Spleen (tissue), 11 donors: ENCODE measurements at regions not wholly inside any gene's neighbourhood (a gene's known extent, or its start where the extent isn't known, plus 50 kb on each side); places are given as distances from the start of the nearest gene placed in this dataset.
A peak's percentile ranks its signal among the peaks of the same experiment; 100 is the strongest.

Source experiments
- DNase-seq: peaks from one replicate; pipeline ENCODE4 v3.0.0-alpha.2; 2020
- H3K27ac ChIP-seq, 8 donors: fragments of 200-600 bp; sonication (generic) in 7 of 8; 1 replicate in 4 of 8; 2 replicates in 4 of 8; pipeline versions ENCODE4 v1.5.0 to v1.8.0; 2016 to 2021; ENCODE audit warnings: inconsistent platforms in 4 of 8, mild to moderate bottlenecking in 4 of 8, moderate library complexity in 1 of 8
- H3K27me3 ChIP-seq, 7 donors: fragments of 200-600 bp; sonication (generic) in 6 of 7; replicated peaks in 1 of 7; 1 replicate in 4 of 7; 2 replicates in 3 of 7; pipeline versions ENCODE4 v1.5.0 to v1.8.0; 2016 to 2021; ENCODE audit warnings: inconsistent platforms in 3 of 7, mild to moderate bottlenecking in 1 of 7
- H3K36me3 ChIP-seq, 6 donors: fragments of 200-600 bp; sonication (generic) in 5 of 6; 1 replicate in 4 of 6; 2 replicates in 2 of 6; pipeline versions ENCODE4 v1.5.0 to v1.8.0; 2016 to 2021; ENCODE audit warnings: inconsistent platforms in 2 of 6
- H3K4me1 ChIP-seq, 6 donors: fragments of 200-600 bp; sonication (generic) in 5 of 6; 1 replicate in 3 of 6; 2 replicates in 3 of 6; pipeline versions ENCODE4 v1.5.0 to v1.8.0; 2016 to 2021; ENCODE audit warnings: inconsistent platforms in 3 of 6
- H3K4me3 ChIP-seq, 8 donors: fragments of 200-600 bp; sonication (generic) in 7 of 8; 1 replicate in 4 of 8; 2 replicates in 4 of 8; pipeline versions ENCODE4 v1.5.0 to v1.8.0; 2016 to 2021; ENCODE audit warnings: inconsistent platforms in 4 of 8, mild to moderate bottlenecking in 4 of 8, moderate library complexity in 2 of 8
- H3K9me3 ChIP-seq, 8 donors: fragments of 200-600 bp; sonication (generic) in 7 of 8; 1 replicate in 4 of 8; 2 replicates in 4 of 8; pipeline versions ENCODE4 v1.5.0 to v1.8.0; 2016 to 2021; ENCODE audit warnings: inconsistent platforms in 4 of 8
- CTCF ChIP-seq, 11 experiments: fragments of 200-600 bp in 7 of 11; fragments of 450-650 bp in 4 of 11; sonication (generic) in 4 of 11; IDR thresholded peaks in 8 of 11; conservative IDR thresholded peaks in 3 of 11; 1 replicate in 7 of 11; 2 replicates in 4 of 11; pipeline versions ENCODE4 v1.4.0 to v1.8.0; 2016 to 2021; ENCODE audit warnings: antibody characterized with exemption in 11 of 11, inconsistent platforms in 4 of 11, mild to moderate bottlenecking in 1 of 11
- POLR2A ChIP-seq, 3 donors: fragments of 450-650 bp; IDR thresholded peaks; one replicate each; pipeline ENCODE4 v1.5.1; 2017; ENCODE audit warnings: antibody characterized with exemption in 3 of 3, mild to moderate bottlenecking in 1 of 3
- POLR2AphosphoS5 ChIP-seq, 3 donors: sonication (generic); formaldehyde crosslinking; IDR thresholded peaks; one replicate each; pipeline ENCODE4 v1.5.1; 2017; ENCODE audit warnings: antibody characterized with exemption in 3 of 3
- WGBS, 5 donors: extraction: QIAGEN DNeasy Blood & Tissue Kit in 3 of 5; methylation state at CpG; one replicate each; pipeline versions ENCODE4 v1.1.5 to v1.1.7; 2013 to 2018; 5-methylcytosine and 5-hydroxymethylcytosine counted together
- intact Hi-C: fragments of 100-400 bp; cut with DNase I; formaldehyde crosslinking; loops from one replicate; pipeline ENCODE4 v1.15.0; 2023; ENCODE audit warnings: low total_unique reads
- donor health status: healthy with polysubstance abuse.
- donor health status: DM: no; HTN: no; CAD: no; lungs with moderate emphysema.
- donor health status: DM: no; HTN: no; CAD: no.
- donor health status: Bipolar disorder and iron deficiency.
- donor health status: healthy.
- donor health status: DM: no; HTN: no; CAD: no.
- donor health status: DM: yes; HTN: yes; CAD: no.

- DNase-seq = no peak
- intact Hi-C loops = loop anchor here (2.0 to 5.0 kb wide), 2 partner anchors 245 to 290 kb away; no protein-coding TSS in a partner anchor
- 2 to 12% (median 5%) methylated on average over 4 of the region's 4 CpGs for WGBS, 5 donors
- no peak for TF ChIP-seq POLR2A (IDR thresholded peaks at IDR 0.05)
- peak in 9 of 11 experiments; percentile 8 to 41 (median 38) for TF ChIP-seq CTCF (IDR thresholded peaks at IDR 0.05 in 8 of 11, conservative IDR thresholded peaks at IDR 0.05 in 3 of 11)
- Histone ChIP-seq H3K27me3 (no peaks in the 10 kb centered on the region), H3K4me3 (no peak overlapping the region), H3K36me3 (no peaks in the 10 kb centered on the region), H3K9me3 (no peaks in the 10 kb centered on the region), H3K27ac (no peak overlapping the region), H3K4me1 (peaks cover 0 to 11% (median 0%) of the 10 kb centered on the region in 6 donors)
These were observed 349.9 kb upstream of the ANO3 start for GRCh38 chr11:25981998-25982397.

GRCh38 chr11:25983280-25983679 is 348.6 kb upstream of the ANO3 start:
- TF ChIP-seq POLR2AphosphoS5 (IDR thresholded peaks at IDR 0.05) (no peak), CTCF (IDR thresholded peaks at IDR 0.05 in 8 of 11, conservative IDR thresholded peaks at IDR 0.05 in 3 of 11) (no peak), POLR2A (IDR thresholded peaks at IDR 0.05) (no peak)
- intact Hi-C loops = loop anchor here (2.0 to 5.0 kb wide), 2 partner anchors 244 to 289 kb away; no protein-coding TSS in a partner anchor
- WGBS, 5 donors = 80 to 96% (median 85%) methylated on average over 3 of the region's 3 CpGs

GRCh38 chr11:25988178-25988577 is 343.8 kb upstream of the ANO3 start:
- TF ChIP-seq CTCF (IDR thresholded peaks at IDR 0.05 in 8 of 11, conservative IDR thresholded peaks at IDR 0.05 in 3 of 11) = no peak
- no peak for TF ChIP-seq POLR2A (IDR thresholded peaks at IDR 0.05)
- Histone ChIP-seq H3K27me3 (no peaks in the 10 kb centered on the region), H3K4me3 (no peak overlapping the region), H3K4me1 (no peaks in the 10 kb centered on the region), H3K9me3 (no peaks in the 10 kb centered on the region), H3K27ac (no peak overlapping the region), H3K36me3 (no peaks in the 10 kb centered on the region)
- intact Hi-C loops = no loop called here
- 32 to 68% (median 54%) methylated on average over 2 of the region's 2 CpGs for WGBS, 5 donors
- no peak for DNase-seq

More at GRCh38 chr11:25983280-25983679, 348.6 kb upstream of the ANO3 start:
- H3K4me1 ChIP-seq = peaks cover 0 to 11% (median 0%) of the 10 kb centered on the region in 6 donors
- H3K36me3 ChIP-seq = no peaks in the 10 kb centered on the region
- DNase-seq = no peak
- no peaks in the 10 kb centered on the region for H3K9me3 ChIP-seq
- H3K27ac ChIP-seq = peak overlapping the region in 1 of 8 donors; percentile 6
- no peaks in the 10 kb centered on the region for H3K27me3 ChIP-seq
- H3K4me3 ChIP-seq = no peak overlapping the region

GRCh38 chr11:25990406-25990805 is 341.5 kb upstream of the ANO3 start:
- no peak for TF ChIP-seq CTCF (IDR thresholded peaks at IDR 0.05 in 8 of 11, conservative IDR thresholded peaks at IDR 0.05 in 3 of 11)
- H3K4me1 ChIP-seq = no peaks in the 10 kb centered on the region
- no peak overlapping the region for H3K27ac ChIP-seq
- no peak overlapping the region for H3K4me3 ChIP-seq
- DNase-seq = no peak
- H3K36me3 ChIP-seq = no peaks in the 10 kb centered on the region
- H3K27me3 ChIP-seq = no peaks in the 10 kb centered on the region
- H3K9me3 ChIP-seq = no peaks in the 10 kb centered on the region
- intact Hi-C loops = no loop called here
- WGBS, 5 donors = 71 to 92% (median 84%) methylated on average over 3 of the region's 3 CpGs
